Adrenal gland (tissue), 9 donors: ENCODE measurements at regions not wholly inside any gene's neighbourhood (a gene's known extent, or its start where the extent isn't known, plus 50 kb on each side); places are given as distances from the start of the nearest gene placed in this dataset.

Experiments used
- DNase-seq, 7 donors: peaks; one replicate each; pipeline ENCODE4 v3.0.0-alpha.2; 2019 to 2020
- H3K27ac ChIP-seq, 5 donors: fragments of 200-600 bp; sonication (generic) in 4 of 5; 1 replicate in 3 of 5; 2 replicates in 2 of 5; pipeline versions ENCODE4 v1.5.1 to v1.8.0; 2016 to 2020; ENCODE audit warnings: mild to moderate bottlenecking in 1 of 5
- H3K27me3 ChIP-seq: fragments of 200-600 bp; 2 replicates; pipeline ENCODE4 v1.8.0; 2021
- H3K36me3 ChIP-seq, 2 donors: fragments of 200-600 bp; replicated peaks in 1 of 2; 1 replicate in 1 of 2; 2 replicates in 1 of 2; pipeline versions ENCODE4 v1.5.1 to v1.8.0; 2018 to 2022
- H3K4me1 ChIP-seq, 2 donors: fragments of 200-600 bp; replicated peaks in 1 of 2; 1 replicate in 1 of 2; 2 replicates in 1 of 2; pipeline versions ENCODE4 v1.5.1 to v1.8.0; 2018 to 2021
- H3K4me3 ChIP-seq, 4 donors: fragments of 200-600 bp; sonication (generic) in 3 of 4; one replicate each; pipeline ENCODE4 v1.5.1; 2016 to 2018
- H3K9me3 ChIP-seq, 3 donors: fragments of 200-600 bp; sonication (generic) in 1 of 3; replicated peaks in 1 of 3; 1 replicate in 2 of 3; 2 replicates in 1 of 3; pipeline versions ENCODE4 v1.5.1 to v1.8.0; 2016 to 2021
- POLR2A ChIP-seq, 2 donors: fragments of 450-650 bp; IDR thresholded peaks; one replicate each; pipeline ENCODE4 v1.6.1; 2017; ENCODE audit warnings: antibody characterized with exemption in 2 of 2, mild to moderate bottlenecking in 2 of 2, moderate library complexity in 1 of 2
- WGBS, 4 donors: extraction: QIAGEN DNeasy Blood & Tissue Kit in 2 of 4; methylation state at CpG; one replicate each; pipeline versions ENCODE4 v1.1.5 to v1.1.7; 2013 to 2017; 5-methylcytosine and 5-hydroxymethylcytosine counted together
- intact Hi-C, 2 donors: fragments of 100-400 bp; cut with DNase I; formaldehyde crosslinking; loops; one replicate each; pipeline versions ENCODE4 v1.14.1 to v1.15.0; 2022 to 2023
- TF ChIP-seq, protein P1 (sequence below), 6 experiments: fragments of 450-650 bp in 4 of 6; fragments of 200-600 bp in 2 of 6; sonication (generic) in 1 of 6; IDR thresholded peaks; 1 replicate in 5 of 6; 2 replicates in 1 of 6; pipeline versions ENCODE4 v1.5.1 to v1.8.0; 2016 to 2021; ENCODE audit warnings: antibody characterized with exemption in 6 of 6, mild to moderate bottlenecking in 2 of 6, moderate library complexity in 1 of 6
- donor health status: healthy with polysubstance abuse.
- donor health status: Bipolar disorder and iron deficiency.
- donor health status: DM: yes; HTN: yes; CAD: no.
- donor health status: DM: no; HTN: no; CAD: no.
- donor health status: DM: no; HTN: no; CAD: no.

DNA sequence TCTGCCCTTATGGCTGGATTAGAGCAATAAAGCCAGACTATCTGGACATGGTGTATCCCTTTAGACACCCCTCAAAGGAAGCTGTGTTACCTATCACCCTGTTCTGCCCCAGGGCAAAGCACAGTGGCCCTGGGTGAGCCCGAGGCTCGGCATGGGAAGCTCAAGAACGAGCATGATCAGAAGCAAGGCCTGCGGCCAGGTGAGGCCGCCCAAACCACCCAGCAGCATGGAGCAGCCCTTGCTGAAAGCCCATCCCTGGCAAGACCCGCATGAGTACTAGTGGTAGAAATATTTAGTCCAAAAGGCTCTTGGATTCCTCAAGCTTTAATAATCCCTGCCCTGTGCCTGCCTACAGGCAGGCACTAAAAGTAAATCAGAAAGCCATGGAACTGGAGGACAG lies 261.1 kb downstream of the MEX3B start:
- Histone ChIP-seq H3K27ac (no peak overlapping the region), H3K9me3 (no peaks in the 10 kb centered on the region), H3K27me3 (peaks cover 5% of the 10 kb centered on the region), H3K4me3 (no peak overlapping the region), H3K4me1 (no peaks in the 10 kb centered on the region), H3K36me3 (no peaks in the 10 kb centered on the region)
- 81 to 85% (median 81%) methylated on average over 5 to 6 of the region's 6 CpGs for WGBS, 4 donors
- TF ChIP-seq, protein P1, sequence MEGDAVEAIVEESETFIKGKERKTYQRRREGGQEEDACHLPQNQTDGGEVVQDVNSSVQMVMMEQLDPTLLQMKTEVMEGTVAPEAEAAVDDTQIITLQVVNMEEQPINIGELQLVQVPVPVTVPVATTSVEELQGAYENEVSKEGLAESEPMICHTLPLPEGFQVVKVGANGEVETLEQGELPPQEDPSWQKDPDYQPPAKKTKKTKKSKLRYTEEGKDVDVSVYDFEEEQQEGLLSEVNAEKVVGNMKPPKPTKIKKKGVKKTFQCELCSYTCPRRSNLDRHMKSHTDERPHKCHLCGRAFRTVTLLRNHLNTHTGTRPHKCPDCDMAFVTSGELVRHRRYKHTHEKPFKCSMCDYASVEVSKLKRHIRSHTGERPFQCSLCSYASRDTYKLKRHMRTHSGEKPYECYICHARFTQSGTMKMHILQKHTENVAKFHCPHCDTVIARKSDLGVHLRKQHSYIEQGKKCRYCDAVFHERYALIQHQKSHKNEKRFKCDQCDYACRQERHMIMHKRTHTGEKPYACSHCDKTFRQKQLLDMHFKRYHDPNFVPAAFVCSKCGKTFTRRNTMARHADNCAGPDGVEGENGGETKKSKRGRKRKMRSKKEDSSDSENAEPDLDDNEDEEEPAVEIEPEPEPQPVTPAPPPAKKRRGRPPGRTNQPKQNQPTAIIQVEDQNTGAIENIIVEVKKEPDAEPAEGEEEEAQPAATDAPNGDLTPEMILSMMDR (IDR thresholded peaks at IDR 0.05) = no peak
- TF ChIP-seq POLR2A (IDR thresholded peaks at IDR 0.05) = no peak
- intact Hi-C loops = no loop called here
- DNase-seq = no peak

DNA sequence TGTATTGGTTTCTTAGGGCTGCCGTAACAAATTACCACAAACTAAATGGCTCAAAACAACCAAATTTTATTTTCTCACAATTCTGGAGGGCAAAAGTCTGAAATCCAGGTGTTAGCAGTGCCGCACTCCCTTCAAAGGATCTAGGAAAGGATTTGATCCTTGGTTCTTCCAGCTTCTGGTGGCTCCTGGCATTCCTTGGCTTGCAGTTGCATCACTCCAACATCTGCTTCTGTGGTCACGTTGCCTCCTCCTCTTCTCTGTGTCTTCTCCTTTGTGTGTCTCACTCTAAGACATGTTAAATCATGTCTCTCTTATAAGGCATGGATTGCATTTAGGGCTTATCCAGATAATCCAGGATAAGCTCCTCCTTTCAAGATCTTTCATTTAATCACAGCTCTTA lies 262.2 kb downstream of the MEX3B start:
- DNase-seq = no peak
- H3K9me3 ChIP-seq = no peaks in the 10 kb centered on the region
- no peak overlapping the region for H3K27ac ChIP-seq
- TF ChIP-seq, protein P1 (IDR thresholded peaks at IDR 0.05) = no peak
- H3K36me3 ChIP-seq = no peaks in the 10 kb centered on the region
- no peaks in the 10 kb centered on the region for H3K4me1 ChIP-seq
- WGBS, 4 donors = 76 to 87% (median 85%) methylated on average over 3 of the region's 3 CpGs
- intact Hi-C loops = no loop called here
- H3K4me3 ChIP-seq = no peak overlapping the region
- H3K27me3 ChIP-seq = peaks cover 5% of the 10 kb centered on the region

DNA sequence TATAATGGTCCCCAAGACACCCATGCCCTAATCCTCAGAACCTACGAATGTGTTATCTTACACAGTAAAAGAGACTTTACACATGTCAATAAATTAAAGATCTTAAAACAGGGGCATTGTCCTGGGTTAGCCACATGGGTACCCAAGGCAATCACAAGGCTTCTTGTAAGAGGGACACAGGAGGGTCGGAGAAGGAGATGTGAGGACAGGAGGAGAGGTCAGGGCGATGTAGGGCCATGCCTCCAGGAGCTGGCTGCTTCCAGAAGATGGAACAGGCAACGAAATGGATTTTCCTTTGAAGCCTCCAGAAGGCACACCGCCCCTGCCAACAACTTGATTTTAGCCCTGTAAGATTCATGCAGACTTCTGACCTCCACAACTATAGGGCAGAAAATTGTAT lies 262.7 kb downstream of the MEX3B start:
- TF ChIP-seq POLR2A (IDR thresholded peaks at IDR 0.05) = no peak
- intact Hi-C loops = no loop called here
- no peaks in the 10 kb centered on the region for H3K4me1 ChIP-seq
- H3K9me3 ChIP-seq = no peaks in the 10 kb centered on the region
- H3K27me3 ChIP-seq = peaks cover 10% of the 10 kb centered on the region
- no peak overlapping the region for H3K4me3 ChIP-seq
- no peaks in the 10 kb centered on the region for H3K36me3 ChIP-seq
- WGBS, 4 donors = 70 to 85% (median 75%) methylated on average over 5 of the region's 5 CpGs
- no peak for DNase-seq
- H3K27ac ChIP-seq = no peak overlapping the region

DNA sequence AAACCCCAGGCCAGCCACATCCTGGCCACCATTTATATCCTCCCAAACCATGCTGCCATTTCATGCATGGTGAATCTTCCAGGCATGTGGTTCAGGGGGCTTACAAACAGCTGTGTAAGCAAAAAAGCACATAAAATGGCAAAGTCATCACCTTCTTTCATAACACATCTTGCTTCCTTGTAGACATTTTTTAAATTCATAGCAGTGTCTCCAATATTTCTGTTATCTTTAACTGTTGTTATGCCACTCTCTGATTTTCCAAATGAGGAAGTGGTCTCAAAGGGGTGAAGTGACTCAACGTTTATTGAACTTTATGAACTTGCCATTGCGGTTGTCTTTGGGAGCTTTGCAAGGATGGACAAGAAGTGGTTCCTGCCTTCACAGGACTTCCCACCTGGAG lies 264.4 kb downstream of the MEX3B start:
- H3K4me1 ChIP-seq = no peaks in the 10 kb centered on the region
- H3K4me3 ChIP-seq = no peak overlapping the region
- DNase-seq = no peak
- WGBS, 4 donors = 51 to 64% (median 58%) methylated on average over 2 of the region's 2 CpGs
- no peaks in the 10 kb centered on the region for H3K36me3 ChIP-seq
- H3K9me3 ChIP-seq = no peaks in the 10 kb centered on the region
- TF ChIP-seq, protein P1 (IDR thresholded peaks at IDR 0.05) = no peak
- TF ChIP-seq POLR2A (IDR thresholded peaks at IDR 0.05) = no peak
- intact Hi-C loops = no loop called here
- peaks cover 5% of the 10 kb centered on the region for H3K27me3 ChIP-seq
- H3K27ac ChIP-seq = no peak overlapping the region

DNA sequence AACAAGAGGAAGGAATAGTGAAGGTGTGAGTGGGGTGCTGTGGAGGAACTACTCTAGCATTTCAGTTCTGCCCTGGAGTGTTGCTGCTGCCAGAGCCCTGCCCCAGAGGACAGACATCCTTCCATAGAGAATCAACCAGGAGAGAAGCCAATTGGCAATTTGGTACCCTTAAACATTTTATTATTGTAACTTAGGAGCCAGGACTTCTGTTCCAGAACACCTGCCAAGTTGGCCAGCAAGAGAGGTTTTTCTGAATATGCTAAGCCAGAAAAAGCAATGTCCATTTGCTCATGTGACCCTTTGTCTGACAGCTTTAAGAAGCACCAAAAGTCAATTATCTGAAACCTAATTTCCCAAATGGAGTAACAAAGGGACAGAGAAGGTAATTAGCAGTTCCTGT lies 264.9 kb downstream of the MEX3B start:
- H3K27ac ChIP-seq = no peak overlapping the region
- H3K4me1 ChIP-seq = no peaks in the 10 kb centered on the region
- no peak for TF ChIP-seq POLR2A (IDR thresholded peaks at IDR 0.05)
- TF ChIP-seq, protein P1 (IDR thresholded peaks at IDR 0.05) = no peak
- no peak overlapping the region for H3K4me3 ChIP-seq
- peaks cover 5% of the 10 kb centered on the region for H3K27me3 ChIP-seq
- no peaks in the 10 kb centered on the region for H3K9me3 ChIP-seq
- intact Hi-C loops = no loop called here
- no peaks in the 10 kb centered on the region for H3K36me3 ChIP-seq
- DNase-seq = no peak
